ENCODE measurements at regions not wholly inside any gene's neighbourhood (a gene's known extent, or its start where the extent isn't known, plus 50 kb on each side); places are given as distances from the start of the nearest gene placed in this dataset.
"Not testable (repeated sequence)": the region's sequence is repeated elsewhere in the genome, so short reads cannot be mapped to it uniquely, and the experiment has no call there.

GRCh38 chr12:77216136-77216535, 150.8 kb upstream of the E2F7 start:
- not testable (repeated sequence) for TF ChIP-seq TAF1 (IDR thresholded peaks at IDR 0.05; ENCODE audit: borderline replicate concordance, low read depth, low read length); POLR2AphosphoS5 (IDR thresholded peaks at IDR 0.05; ENCODE audit: low read depth, low read length); POLR2A (IDR thresholded peaks at IDR 0.05; ENCODE audit: low read depth, low read length)

Data from GM12892 (cell line).